PFSK-1 (cell line): ENCODE measurements at regions not wholly inside any gene's neighbourhood (a gene's known extent, or its start where the extent isn't known, plus 50 kb on each side); places are given as distances from the start of the nearest gene placed in this dataset.

ENCODE experiments used
- FOXP2 ChIP-seq: optimal IDR thresholded peaks from 2 replicates; pipeline ENCODE3; 2011; ENCODE audit warnings: borderline replicate concordance, control low read depth, inconsistent platforms; ENCODE audit not compliant: insufficient read depth; ENCODE audit errors: extremely low read length, extremely low read depth
- POLR2AphosphoS5 ChIP-seq: IDR thresholded peaks from 2 replicates; pipeline ENCODE4 v1.6.1; 2012; ENCODE audit warnings: low read depth, mild to moderate bottlenecking, control low read depth, low read length, moderate library complexity
- SIN3A ChIP-seq: IDR thresholded peaks from 2 replicates; pipeline ENCODE4 v1.6.1; 2012; ENCODE audit warnings: mild to moderate bottlenecking, low read length, moderate library complexity, borderline replicate concordance; ENCODE audit not compliant: insufficient read depth
- TAF1 ChIP-seq: IDR thresholded peaks from 2 replicates; pipeline ENCODE4 v1.6.1; 2012; ENCODE audit warnings: low read length, control low read depth, borderline replicate concordance; ENCODE audit not compliant: insufficient read depth
- TF ChIP-seq, protein P1 (sequence below), 2 experiments: IDR thresholded peaks; 2 replicates each; pipeline versions ENCODE4 v1.6.1 to v1.8.0; 2011 to 2012; ENCODE audit warnings: low read depth in 2 of 2, low read length in 2 of 2, control low read depth in 1 of 2, inconsistent platforms in 1 of 2, mild to moderate bottlenecking in 1 of 2, moderate library complexity in 1 of 2; ENCODE audit not compliant: insufficient read depth in 1 of 2

DNA sequence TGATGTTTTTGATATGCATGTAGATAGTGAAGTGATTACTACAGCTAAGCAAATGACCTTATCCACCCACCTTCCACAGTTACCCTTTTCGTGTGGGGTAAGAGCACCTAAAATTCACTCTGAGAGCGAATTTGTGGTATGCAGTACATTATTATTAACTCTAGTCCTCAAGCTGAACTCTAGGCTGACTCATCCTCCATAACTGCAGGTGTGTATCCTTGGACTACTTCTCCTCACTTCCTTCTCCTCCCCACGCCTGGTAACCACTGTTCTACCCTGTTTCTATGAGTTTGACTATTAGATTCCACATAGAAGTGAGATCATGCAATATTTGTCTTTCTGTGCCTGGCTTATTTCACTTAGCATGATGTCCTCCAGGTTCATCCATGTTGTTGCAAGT lies 484.6 kb downstream of the GATA3 start:
- TF ChIP-seq POLR2AphosphoS5 = no peak
- TF ChIP-seq, protein P1, sequence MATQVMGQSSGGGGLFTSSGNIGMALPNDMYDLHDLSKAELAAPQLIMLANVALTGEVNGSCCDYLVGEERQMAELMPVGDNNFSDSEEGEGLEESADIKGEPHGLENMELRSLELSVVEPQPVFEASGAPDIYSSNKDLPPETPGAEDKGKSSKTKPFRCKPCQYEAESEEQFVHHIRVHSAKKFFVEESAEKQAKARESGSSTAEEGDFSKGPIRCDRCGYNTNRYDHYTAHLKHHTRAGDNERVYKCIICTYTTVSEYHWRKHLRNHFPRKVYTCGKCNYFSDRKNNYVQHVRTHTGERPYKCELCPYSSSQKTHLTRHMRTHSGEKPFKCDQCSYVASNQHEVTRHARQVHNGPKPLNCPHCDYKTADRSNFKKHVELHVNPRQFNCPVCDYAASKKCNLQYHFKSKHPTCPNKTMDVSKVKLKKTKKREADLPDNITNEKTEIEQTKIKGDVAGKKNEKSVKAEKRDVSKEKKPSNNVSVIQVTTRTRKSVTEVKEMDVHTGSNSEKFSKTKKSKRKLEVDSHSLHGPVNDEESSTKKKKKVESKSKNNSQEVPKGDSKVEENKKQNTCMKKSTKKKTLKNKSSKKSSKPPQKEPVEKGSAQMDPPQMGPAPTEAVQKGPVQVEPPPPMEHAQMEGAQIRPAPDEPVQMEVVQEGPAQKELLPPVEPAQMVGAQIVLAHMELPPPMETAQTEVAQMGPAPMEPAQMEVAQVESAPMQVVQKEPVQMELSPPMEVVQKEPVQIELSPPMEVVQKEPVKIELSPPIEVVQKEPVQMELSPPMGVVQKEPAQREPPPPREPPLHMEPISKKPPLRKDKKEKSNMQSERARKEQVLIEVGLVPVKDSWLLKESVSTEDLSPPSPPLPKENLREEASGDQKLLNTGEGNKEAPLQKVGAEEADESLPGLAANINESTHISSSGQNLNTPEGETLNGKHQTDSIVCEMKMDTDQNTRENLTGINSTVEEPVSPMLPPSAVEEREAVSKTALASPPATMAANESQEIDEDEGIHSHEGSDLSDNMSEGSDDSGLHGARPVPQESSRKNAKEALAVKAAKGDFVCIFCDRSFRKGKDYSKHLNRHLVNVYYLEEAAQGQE (IDR thresholded peaks at IDR 0.05; ENCODE audit: insufficient read depth in 1 of 2, low read depth in 2 of 2, low read length in 2 of 2) = no peak
- no peak for TF ChIP-seq TAF1
- TF ChIP-seq FOXP2 = no peak
- no peak for TF ChIP-seq SIN3A
